Type B pancreatic cell (in vitro differentiated cells): ENCODE measurements at regions not wholly inside any gene's neighbourhood (a gene's known extent, or its start where the extent isn't known, plus 50 kb on each side); places are given as distances from the start of the nearest gene placed in this dataset.

Experiments
- DNase-seq: peaks from one replicate; pipeline ENCODE4 v3.0.0; 2021; ENCODE audit warnings: mixed read lengths; ENCODE audit not compliant: unreplicated experiment; ENCODE audit errors: extremely low spot score
- H3K27ac Mint-ChIP-seq: 2 replicates; pipeline ENCODE4 v1.8.0; 2021; ENCODE audit warnings: mild to moderate bottlenecking, mixed read lengths
- H3K27me3 Mint-ChIP-seq: 2 replicates; pipeline ENCODE4 v1.8.0; 2021; ENCODE audit warnings: mixed read lengths
- H3K36me3 Mint-ChIP-seq: 2 replicates; pipeline ENCODE4 v1.8.0; 2021; ENCODE audit warnings: mixed read lengths
- H3K4me1 Mint-ChIP-seq: one replicate; pipeline ENCODE4 v1.8.0; 2021; ENCODE audit warnings: mixed read lengths; ENCODE audit not compliant: unreplicated experiment
- H3K4me3 Mint-ChIP-seq: 2 replicates; pipeline ENCODE4 v1.8.0; 2021; ENCODE audit warnings: mild to moderate bottlenecking, mixed read lengths
- H3K9me3 Mint-ChIP-seq: 2 replicates; pipeline ENCODE4 v1.8.0; 2021; ENCODE audit warnings: mixed read lengths
- TF ChIP-seq, protein P1 (sequence below): fragments of 200-600 bp; sonication (generic); conservative IDR thresholded peaks from 2 replicates; pipeline ENCODE4 v1.5.0; 2021; ENCODE audit warnings: antibody characterized with exemption, mild to moderate bottlenecking

DNA sequence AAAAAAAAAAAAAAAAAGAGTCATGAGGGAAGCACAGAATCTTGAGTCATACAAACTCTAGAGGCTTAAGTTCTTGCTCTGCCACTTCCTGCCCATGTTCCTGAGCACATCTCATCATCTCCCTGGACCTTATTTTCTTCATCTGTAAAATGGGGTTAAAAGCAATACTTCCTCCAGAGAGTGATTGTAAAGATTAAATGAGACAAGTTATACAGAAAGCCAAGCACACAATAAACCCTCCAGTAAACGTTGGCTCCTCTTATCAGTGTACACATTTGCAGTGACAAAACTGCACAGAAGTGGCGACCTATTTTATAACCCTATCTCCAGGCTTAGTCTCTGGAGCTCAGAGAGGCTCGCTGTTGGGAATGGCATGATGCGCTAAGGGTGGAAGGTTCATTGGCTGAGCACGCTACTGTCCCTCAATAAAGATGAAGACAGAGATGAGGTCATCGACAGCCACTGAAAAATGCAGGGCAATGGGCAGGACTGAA, 82.1 kb downstream of the RRAGC start:
- Mint-ChIP-seq H3K27ac (no peak overlapping the region), H3K9me3 (no peaks in the 10 kb centered on the region), H3K4me3 (no peak overlapping the region), H3K27me3 (peaks cover 52% of the 10 kb centered on the region), H3K36me3 (no peaks in the 10 kb centered on the region), H3K4me1 (peaks cover 4% of the 10 kb centered on the region)
- TF ChIP-seq, protein P1, sequence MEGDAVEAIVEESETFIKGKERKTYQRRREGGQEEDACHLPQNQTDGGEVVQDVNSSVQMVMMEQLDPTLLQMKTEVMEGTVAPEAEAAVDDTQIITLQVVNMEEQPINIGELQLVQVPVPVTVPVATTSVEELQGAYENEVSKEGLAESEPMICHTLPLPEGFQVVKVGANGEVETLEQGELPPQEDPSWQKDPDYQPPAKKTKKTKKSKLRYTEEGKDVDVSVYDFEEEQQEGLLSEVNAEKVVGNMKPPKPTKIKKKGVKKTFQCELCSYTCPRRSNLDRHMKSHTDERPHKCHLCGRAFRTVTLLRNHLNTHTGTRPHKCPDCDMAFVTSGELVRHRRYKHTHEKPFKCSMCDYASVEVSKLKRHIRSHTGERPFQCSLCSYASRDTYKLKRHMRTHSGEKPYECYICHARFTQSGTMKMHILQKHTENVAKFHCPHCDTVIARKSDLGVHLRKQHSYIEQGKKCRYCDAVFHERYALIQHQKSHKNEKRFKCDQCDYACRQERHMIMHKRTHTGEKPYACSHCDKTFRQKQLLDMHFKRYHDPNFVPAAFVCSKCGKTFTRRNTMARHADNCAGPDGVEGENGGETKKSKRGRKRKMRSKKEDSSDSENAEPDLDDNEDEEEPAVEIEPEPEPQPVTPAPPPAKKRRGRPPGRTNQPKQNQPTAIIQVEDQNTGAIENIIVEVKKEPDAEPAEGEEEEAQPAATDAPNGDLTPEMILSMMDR, result no peak
- DNase-seq, result no peak

DNA sequence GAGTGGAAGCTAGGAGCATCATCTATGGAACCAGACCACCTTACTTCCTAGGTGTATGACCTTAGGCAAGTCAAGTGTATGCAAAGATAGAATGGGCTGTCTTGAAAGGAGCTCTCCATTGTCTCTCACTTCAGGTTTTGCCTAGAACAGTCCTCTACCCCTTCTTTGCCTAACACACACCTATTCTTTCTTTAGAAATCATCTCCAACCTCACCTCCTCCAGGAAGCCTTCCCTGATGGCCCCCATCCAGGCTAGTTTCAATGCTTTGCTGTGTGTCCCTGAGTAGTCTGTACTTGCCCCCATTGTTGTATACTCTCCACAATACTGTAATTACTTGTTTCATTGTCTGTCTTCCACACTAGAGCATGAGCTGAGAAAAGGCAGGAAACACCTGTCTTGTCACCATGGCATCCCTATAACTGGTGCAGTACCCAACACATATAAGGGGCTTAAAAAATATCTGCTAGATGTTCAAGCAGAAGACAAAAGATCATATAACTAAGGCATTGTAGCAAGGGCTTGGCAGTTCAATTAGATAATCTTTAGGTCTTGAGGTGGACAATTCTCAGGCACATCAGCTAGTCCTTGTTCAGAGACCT, 83.0 kb downstream of the RRAGC start:
- H3K4me3 Mint-ChIP-seq, result no peak overlapping the region
- DNase-seq, result no peak
- no peaks in the 10 kb centered on the region for H3K9me3 Mint-ChIP-seq
- H3K4me1 Mint-ChIP-seq, result peaks cover 4% of the 10 kb centered on the region
- TF ChIP-seq, protein P1, result no peak
- no peaks in the 10 kb centered on the region for H3K36me3 Mint-ChIP-seq
- peaks cover 45% of the 10 kb centered on the region for H3K27me3 Mint-ChIP-seq
- no peak overlapping the region for H3K27ac Mint-ChIP-seq

GRCh38 chr1:38775175-38775845, 84.3 kb downstream of the RRAGC start:
- no peak for DNase-seq

DNA sequence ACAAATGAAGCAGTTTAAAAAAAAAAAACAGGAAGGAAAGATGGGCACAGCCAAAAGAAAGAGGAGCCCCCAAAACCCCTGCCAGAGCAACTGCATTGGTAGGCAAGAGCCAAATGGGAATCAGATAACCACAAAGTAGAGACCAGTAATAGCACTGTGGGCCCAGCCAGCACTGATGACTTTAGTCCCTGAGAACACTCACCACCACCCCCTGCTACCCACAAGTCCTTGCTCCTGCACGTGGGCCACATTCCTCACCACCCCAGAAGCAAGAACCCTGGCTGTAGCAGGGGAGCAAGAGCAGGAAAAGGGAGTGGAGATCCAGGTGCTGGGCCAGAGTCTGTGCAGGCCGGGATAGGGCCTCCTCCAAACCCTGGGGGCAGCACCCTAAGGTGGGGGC, 86.1 kb downstream of the RRAGC start:
- no peaks in the 10 kb centered on the region for H3K36me3 Mint-ChIP-seq
- no peak for DNase-seq
- H3K4me3 Mint-ChIP-seq, result no peak overlapping the region
- H3K27me3 Mint-ChIP-seq, result peaks cover 34% of the 10 kb centered on the region
- H3K4me1 Mint-ChIP-seq, result peaks cover 4% of the 10 kb centered on the region
- H3K27ac Mint-ChIP-seq, result no peak overlapping the region
- no peaks in the 10 kb centered on the region for H3K9me3 Mint-ChIP-seq
- TF ChIP-seq, protein P1, result no peak

More at GRCh38 chr1:38775175-38775845, 84.3 kb downstream of the RRAGC start:
- H3K4me1 Mint-ChIP-seq, result peaks cover 4% of the 10 kb centered on the region
- no peaks in the 10 kb centered on the region for H3K9me3 Mint-ChIP-seq
- H3K36me3 Mint-ChIP-seq, result no peaks in the 10 kb centered on the region
- TF ChIP-seq, protein P1, result no peak
- H3K27me3 Mint-ChIP-seq, result peaks cover 37% of the 10 kb centered on the region
- no peak overlapping the region for H3K4me3 Mint-ChIP-seq
- no peak overlapping the region for H3K27ac Mint-ChIP-seq

- Mint-ChIP-seq H3K27ac (no peak overlapping the region), H3K9me3 (no peaks in the 10 kb centered on the region), H3K27me3 (peaks cover 33% of the 10 kb centered on the region), H3K36me3 (no peaks in the 10 kb centered on the region), H3K4me1 (peaks cover 4% of the 10 kb centered on the region), H3K4me3 (no peak overlapping the region)
- no peak for DNase-seq
- TF ChIP-seq, protein P1, result no peak
Measured at GRCh38 chr1:38772953-38773352, 86.6 kb downstream of the RRAGC start.
